SK-N-SH treated with all-trans-retinoic acid at 6 μM for 48 hours (cell line): ENCODE measurements at regions not wholly inside any gene's neighbourhood (a gene's known extent, or its start where the extent isn't known, plus 50 kb on each side); places are given as distances from the start of the nearest gene placed in this dataset.

ENCODE experiments used
- ATAC-seq: fragments of 200-7000 bp; cut with Tn5 transposase; 3 replicates; pipeline ENCODE4 v1.9.1; 2020; ENCODE audit warnings: mild to moderate bottlenecking, moderate library complexity
- ARNTL ChIP-seq: fragments of 450-650 bp; formaldehyde crosslinking; IDR thresholded peaks from 2 replicates; pipeline ENCODE4 v1.5.0; 2020; ENCODE audit warnings: low read depth, mild to moderate bottlenecking, moderate library complexity, borderline replicate concordance
- CSDC2 ChIP-seq: fragments of 250-450 bp; sonication (Bioruptor Pico); IDR thresholded peaks from 2 replicates; pipeline ENCODE4 v1.5.0; 2020; ENCODE audit warnings: mild to moderate bottlenecking, moderate library complexity
- CSRNP3 ChIP-seq: fragments of 250-450 bp; sonication (Bioruptor Pico); IDR thresholded peaks from 2 replicates; pipeline ENCODE4 v1.5.1; 2021; ENCODE audit warnings: mild to moderate bottlenecking, moderate library complexity
- ESRRG ChIP-seq: fragments of 250-450 bp; sonication (Bioruptor Pico); IDR thresholded peaks from 2 replicates; pipeline ENCODE4 v1.6.1; 2021; ENCODE audit warnings: mild to moderate bottlenecking
- GLIS3 ChIP-seq: fragments of 250-450 bp; sonication (Bioruptor Pico); IDR thresholded peaks from 2 replicates; pipeline ENCODE4 v1.5.0; 2020; ENCODE audit warnings: mild to moderate bottlenecking, moderate library complexity
- PPARA ChIP-seq: fragments of 250-450 bp; sonication (Bioruptor Pico); IDR thresholded peaks from 2 replicates; pipeline ENCODE4 v1.5.0; 2020; ENCODE audit warnings: mild to moderate bottlenecking, borderline replicate concordance
- RARB ChIP-seq: fragments of 250-450 bp; sonication (Bioruptor Pico); IDR thresholded peaks from 2 replicates; pipeline ENCODE4 v1.8.0; 2021; ENCODE audit warnings: mild to moderate bottlenecking, moderate library complexity
- SNAI2 ChIP-seq: fragments of 250-450 bp; sonication (Bioruptor Pico); IDR thresholded peaks from 2 replicates; pipeline ENCODE4 v1.5.0; 2020; ENCODE audit warnings: mild to moderate bottlenecking, moderate library complexity
- TCF4 ChIP-seq: fragments of 250-450 bp; sonication (Bioruptor Pico); IDR thresholded peaks from 2 replicates; pipeline ENCODE4 v1.8.0; 2021; ENCODE audit warnings: mild to moderate bottlenecking, moderate library complexity, borderline replicate concordance
- ZC3H10 ChIP-seq: fragments of 250-450 bp; sonication (Bioruptor Pico); IDR thresholded peaks from 2 replicates; pipeline ENCODE4 v1.5.1; 2021; ENCODE audit warnings: mild to moderate bottlenecking, moderate library complexity
- ZFP30 ChIP-seq: fragments of 450-650 bp; formaldehyde crosslinking; IDR thresholded peaks from 2 replicates; pipeline ENCODE4 v1.5.0; 2022; ENCODE audit warnings: mild to moderate bottlenecking, moderate library complexity
- ZNF565 ChIP-seq: fragments of 450-650 bp; formaldehyde crosslinking; conservative IDR thresholded peaks from 2 replicates; pipeline ENCODE4 v1.5.0; 2020; ENCODE audit warnings: low read depth, mild to moderate bottlenecking, moderate library complexity
- ZNF70 ChIP-seq: fragments of 450-650 bp; formaldehyde crosslinking; IDR thresholded peaks from 2 replicates; pipeline ENCODE4 v1.5.0; 2020; ENCODE audit warnings: mild to moderate bottlenecking, moderate library complexity
- TF ChIP-seq, protein P1 (sequence below): fragments of 250-450 bp; sonication (Bioruptor Pico); IDR thresholded peaks from 2 replicates; pipeline ENCODE4 v1.5.0; 2020; ENCODE audit warnings: mild to moderate bottlenecking, moderate library complexity
- TF ChIP-seq, protein P2 (sequence below): fragments of 250-450 bp; sonication (Bioruptor Pico); IDR thresholded peaks from 2 replicates; pipeline ENCODE4 v1.5.1; 2020; ENCODE audit warnings: low read depth, mild to moderate bottlenecking, moderate library complexity
- TF ChIP-seq, protein P3 (sequence below): fragments of 250-450 bp; sonication (Bioruptor Pico); IDR thresholded peaks from 2 replicates; pipeline ENCODE4 v1.8.0; 2021; ENCODE audit warnings: low read depth, mild to moderate bottlenecking, moderate library complexity, borderline replicate concordance
- TF ChIP-seq, protein P4 (sequence below): fragments of 250-450 bp; sonication (Bioruptor Pico); IDR thresholded peaks from 2 replicates; pipeline ENCODE4 v1.8.0; 2020; ENCODE audit warnings: mild to moderate bottlenecking, moderate library complexity, borderline replicate concordance

- TF ChIP-seq RARB (no peak), ZNF565 (no peak), TCF4 (CRISPR knock-in tag) (no peak), PPARA (CRISPR knock-in tag) (no peak), SNAI2 (CRISPR knock-in tag) (no peak), ZNF70 (CRISPR knock-in tag) (no peak)
- TF ChIP-seq, protein P1, sequence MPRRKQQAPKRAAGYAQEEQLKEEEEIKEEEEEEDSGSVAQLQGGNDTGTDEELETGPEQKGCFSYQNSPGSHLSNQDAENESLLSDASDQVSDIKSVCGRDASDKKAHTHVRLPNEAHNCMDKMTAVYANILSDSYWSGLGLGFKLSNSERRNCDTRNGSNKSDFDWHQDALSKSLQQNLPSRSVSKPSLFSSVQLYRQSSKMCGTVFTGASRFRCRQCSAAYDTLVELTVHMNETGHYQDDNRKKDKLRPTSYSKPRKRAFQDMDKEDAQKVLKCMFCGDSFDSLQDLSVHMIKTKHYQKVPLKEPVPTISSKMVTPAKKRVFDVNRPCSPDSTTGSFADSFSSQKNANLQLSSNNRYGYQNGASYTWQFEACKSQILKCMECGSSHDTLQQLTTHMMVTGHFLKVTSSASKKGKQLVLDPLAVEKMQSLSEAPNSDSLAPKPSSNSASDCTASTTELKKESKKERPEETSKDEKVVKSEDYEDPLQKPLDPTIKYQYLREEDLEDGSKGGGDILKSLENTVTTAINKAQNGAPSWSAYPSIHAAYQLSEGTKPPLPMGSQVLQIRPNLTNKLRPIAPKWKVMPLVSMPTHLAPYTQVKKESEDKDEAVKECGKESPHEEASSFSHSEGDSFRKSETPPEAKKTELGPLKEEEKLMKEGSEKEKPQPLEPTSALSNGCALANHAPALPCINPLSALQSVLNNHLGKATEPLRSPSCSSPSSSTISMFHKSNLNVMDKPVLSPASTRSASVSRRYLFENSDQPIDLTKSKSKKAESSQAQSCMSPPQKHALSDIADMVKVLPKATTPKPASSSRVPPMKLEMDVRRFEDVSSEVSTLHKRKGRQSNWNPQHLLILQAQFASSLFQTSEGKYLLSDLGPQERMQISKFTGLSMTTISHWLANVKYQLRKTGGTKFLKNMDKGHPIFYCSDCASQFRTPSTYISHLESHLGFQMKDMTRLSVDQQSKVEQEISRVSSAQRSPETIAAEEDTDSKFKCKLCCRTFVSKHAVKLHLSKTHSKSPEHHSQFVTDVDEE = no peak
- TF ChIP-seq, protein P2, sequence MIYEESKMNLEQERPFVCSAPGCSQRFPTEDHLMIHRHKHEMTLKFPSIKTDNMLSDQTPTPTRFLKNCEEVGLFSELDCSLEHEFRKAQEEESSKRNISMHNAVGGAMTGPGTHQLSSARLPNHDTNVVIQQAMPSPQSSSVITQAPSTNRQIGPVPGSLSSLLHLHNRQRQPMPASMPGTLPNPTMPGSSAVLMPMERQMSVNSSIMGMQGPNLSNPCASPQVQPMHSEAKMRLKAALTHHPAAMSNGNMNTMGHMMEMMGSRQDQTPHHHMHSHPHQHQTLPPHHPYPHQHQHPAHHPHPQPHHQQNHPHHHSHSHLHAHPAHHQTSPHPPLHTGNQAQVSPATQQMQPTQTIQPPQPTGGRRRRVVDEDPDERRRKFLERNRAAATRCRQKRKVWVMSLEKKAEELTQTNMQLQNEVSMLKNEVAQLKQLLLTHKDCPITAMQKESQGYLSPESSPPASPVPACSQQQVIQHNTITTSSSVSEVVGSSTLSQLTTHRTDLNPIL (CRISPR knock-in tag) = no peak
- peak; percentile 13; the same call in 2 of the 3 replicates for ATAC-seq
These were observed 479.1 kb downstream of the ATP23 start for GRCh38 chr12:58420503-58420902.

DNA sequence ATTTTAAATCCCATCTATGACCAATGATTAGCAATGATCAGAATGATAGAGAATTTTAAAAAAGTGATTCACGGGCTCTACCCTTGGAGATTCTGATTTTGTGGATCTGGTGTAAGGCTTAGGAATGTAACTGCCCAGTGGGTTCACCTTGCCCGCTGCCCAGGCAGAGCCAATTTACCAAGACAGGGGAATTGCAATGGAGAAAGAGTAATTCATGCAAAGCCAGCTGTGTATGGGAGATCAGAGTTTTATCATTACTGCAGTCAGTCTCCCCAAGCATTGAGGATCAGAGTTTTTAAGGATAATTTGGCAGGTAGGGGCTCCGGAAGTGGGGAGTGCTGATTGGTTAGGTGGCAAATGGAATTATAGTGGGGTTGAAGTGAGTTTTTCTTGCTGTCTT lies 480.6 kb downstream of the ATP23 start:
- no peak for ATAC-seq
- TF ChIP-seq CSDC2 = no peak
- TF ChIP-seq, protein P2 (CRISPR knock-in tag) = no peak
- no peak for TF ChIP-seq ZC3H10 (CRISPR knock-in tag)
- no peak for TF ChIP-seq PPARA (CRISPR knock-in tag)
- no peak for TF ChIP-seq ZNF70 (CRISPR knock-in tag)
- TF ChIP-seq ESRRG (CRISPR knock-in tag) = no peak
- no peak for TF ChIP-seq SNAI2 (CRISPR knock-in tag)
- TF ChIP-seq GLIS3 (CRISPR knock-in tag) = no peak
- TF ChIP-seq, protein P3, sequence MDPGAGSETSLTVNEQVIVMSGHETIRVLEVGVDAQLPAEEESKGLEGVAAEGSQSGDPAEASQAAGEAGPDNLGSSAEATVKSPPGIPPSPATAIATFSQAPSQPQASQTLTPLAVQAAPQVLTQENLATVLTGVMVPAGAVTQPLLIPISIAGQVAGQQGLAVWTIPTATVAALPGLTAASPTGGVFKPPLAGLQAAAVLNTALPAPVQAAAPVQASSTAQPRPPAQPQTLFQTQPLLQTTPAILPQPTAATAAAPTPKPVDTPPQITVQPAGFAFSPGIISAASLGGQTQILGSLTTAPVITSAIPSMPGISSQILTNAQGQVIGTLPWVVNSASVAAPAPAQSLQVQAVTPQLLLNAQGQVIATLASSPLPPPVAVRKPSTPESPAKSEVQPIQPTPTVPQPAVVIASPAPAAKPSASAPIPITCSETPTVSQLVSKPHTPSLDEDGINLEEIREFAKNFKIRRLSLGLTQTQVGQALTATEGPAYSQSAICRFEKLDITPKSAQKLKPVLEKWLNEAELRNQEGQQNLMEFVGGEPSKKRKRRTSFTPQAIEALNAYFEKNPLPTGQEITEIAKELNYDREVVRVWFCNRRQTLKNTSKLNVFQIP = no peak
- TF ChIP-seq ZNF565 = no peak
- TF ChIP-seq ARNTL (CRISPR knock-in tag) = no peak
- no peak for TF ChIP-seq ZFP30 (CRISPR knock-in tag)
- TF ChIP-seq CSRNP3 (CRISPR knock-in tag) = no peak
- TF ChIP-seq RARB = no peak
- TF ChIP-seq, protein P4, sequence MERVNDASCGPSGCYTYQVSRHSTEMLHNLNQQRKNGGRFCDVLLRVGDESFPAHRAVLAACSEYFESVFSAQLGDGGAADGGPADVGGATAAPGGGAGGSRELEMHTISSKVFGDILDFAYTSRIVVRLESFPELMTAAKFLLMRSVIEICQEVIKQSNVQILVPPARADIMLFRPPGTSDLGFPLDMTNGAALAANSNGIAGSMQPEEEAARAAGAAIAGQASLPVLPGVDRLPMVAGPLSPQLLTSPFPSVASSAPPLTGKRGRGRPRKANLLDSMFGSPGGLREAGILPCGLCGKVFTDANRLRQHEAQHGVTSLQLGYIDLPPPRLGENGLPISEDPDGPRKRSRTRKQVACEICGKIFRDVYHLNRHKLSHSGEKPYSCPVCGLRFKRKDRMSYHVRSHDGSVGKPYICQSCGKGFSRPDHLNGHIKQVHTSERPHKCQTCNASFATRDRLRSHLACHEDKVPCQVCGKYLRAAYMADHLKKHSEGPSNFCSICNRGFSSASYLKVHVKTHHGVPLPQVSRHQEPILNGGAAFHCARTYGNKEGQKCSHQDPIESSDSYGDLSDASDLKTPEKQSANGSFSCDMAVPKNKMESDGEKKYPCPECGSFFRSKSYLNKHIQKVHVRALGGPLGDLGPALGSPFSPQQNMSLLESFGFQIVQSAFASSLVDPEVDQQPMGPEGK (CRISPR knock-in tag) = no peak
- TF ChIP-seq, protein P1 = no peak
